ENCODE measurements at regions not wholly inside any gene's neighbourhood (a gene's known extent, or its start where the extent isn't known, plus 50 kb on each side); places are given as distances from the start of the nearest gene placed in this dataset.

DNA sequence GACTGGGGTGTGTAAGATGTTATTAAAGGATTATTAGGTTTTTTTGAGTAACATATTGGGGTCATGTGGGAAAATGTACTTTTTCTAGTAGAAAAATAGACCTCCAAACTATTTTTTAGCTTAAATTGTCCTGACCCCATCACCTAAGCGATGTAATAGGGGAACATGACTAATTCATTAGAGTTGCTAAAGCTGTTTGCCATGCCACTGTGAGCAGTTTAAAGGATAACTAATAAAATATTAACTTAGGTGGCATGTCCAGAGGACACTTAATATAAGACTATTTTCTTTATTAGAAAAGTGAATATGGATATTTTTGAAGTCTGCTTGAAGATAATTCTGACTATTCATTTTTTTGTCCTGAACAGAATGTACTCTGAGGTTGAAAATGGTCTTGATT, 545.9 kb upstream of the BTBD3 start:
- TF ChIP-seq, protein P1, sequence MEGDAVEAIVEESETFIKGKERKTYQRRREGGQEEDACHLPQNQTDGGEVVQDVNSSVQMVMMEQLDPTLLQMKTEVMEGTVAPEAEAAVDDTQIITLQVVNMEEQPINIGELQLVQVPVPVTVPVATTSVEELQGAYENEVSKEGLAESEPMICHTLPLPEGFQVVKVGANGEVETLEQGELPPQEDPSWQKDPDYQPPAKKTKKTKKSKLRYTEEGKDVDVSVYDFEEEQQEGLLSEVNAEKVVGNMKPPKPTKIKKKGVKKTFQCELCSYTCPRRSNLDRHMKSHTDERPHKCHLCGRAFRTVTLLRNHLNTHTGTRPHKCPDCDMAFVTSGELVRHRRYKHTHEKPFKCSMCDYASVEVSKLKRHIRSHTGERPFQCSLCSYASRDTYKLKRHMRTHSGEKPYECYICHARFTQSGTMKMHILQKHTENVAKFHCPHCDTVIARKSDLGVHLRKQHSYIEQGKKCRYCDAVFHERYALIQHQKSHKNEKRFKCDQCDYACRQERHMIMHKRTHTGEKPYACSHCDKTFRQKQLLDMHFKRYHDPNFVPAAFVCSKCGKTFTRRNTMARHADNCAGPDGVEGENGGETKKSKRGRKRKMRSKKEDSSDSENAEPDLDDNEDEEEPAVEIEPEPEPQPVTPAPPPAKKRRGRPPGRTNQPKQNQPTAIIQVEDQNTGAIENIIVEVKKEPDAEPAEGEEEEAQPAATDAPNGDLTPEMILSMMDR (IDR thresholded peaks at IDR 0.05), result no peak
- TF ChIP-seq ZNF219 (CRISPR knock-in tag; IDR thresholded peaks at IDR 0.05; ENCODE audit: borderline replicate concordance) (no peak), KAT7 (CRISPR knock-in tag; IDR thresholded peaks at IDR 0.05; ENCODE audit: borderline replicate concordance) (no peak), ZBTB21 (CRISPR knock-in tag; IDR thresholded peaks at IDR 0.05; ENCODE audit: borderline replicate concordance) (no peak), STAT6 (CRISPR knock-in tag; conservative IDR thresholded peaks at IDR 0.05; ENCODE audit: low read depth) (no peak), TP53 (CRISPR knock-in tag; IDR thresholded peaks at IDR 0.05) (no peak), JUN (CRISPR knock-in tag; IDR thresholded peaks at IDR 0.05) (no peak), ZNF263 (CRISPR knock-in tag; IDR thresholded peaks at IDR 0.05; ENCODE audit: low read depth) (no peak), CREB1 (CRISPR knock-in tag; IDR thresholded peaks at IDR 0.05) (no peak), TEAD4 (CRISPR knock-in tag; IDR thresholded peaks at IDR 0.05) (no peak), FOXP1 (CRISPR knock-in tag; IDR thresholded peaks at IDR 0.05; ENCODE audit: borderline replicate concordance) (no peak), ATF6 (CRISPR knock-in tag; IDR thresholded peaks at IDR 0.05) (no peak)
